Calu3 (cell line): ENCODE measurements at regions not wholly inside any gene's neighbourhood (a gene's known extent, or its start where the extent isn't known, plus 50 kb on each side); places are given as distances from the start of the nearest gene placed in this dataset.
A peak's percentile ranks its signal among the peaks of the same experiment; 100 is the strongest.

Source experiments
- BruUV-seq: library from RNA; stranded (reverse); fragments of 400-500 nt; replicated peaks from 2 replicates; lab custom pipeline; 2021; lab: Mats Ljungman, UMichigan
- CTCF ChIA-PET: fragments of 300-600 bp; sonication (Branson Sonifier 250); formaldehyde crosslinking; loops from one replicate; lab custom pipeline; 2022; ENCODE audit warnings: antibody characterized with exemption; lab: Charles Lee
- DNase-seq: peaks from one replicate; pipeline ENCODE4 v3.0.0; 2022
- H3K27ac Mint-ChIP-seq: one replicate; pipeline ENCODE4 v1.8.0; 2022; ENCODE audit warnings: mixed read lengths; ENCODE audit not compliant: unreplicated experiment
- H3K27me3 Mint-ChIP-seq: one replicate; pipeline ENCODE4 v1.8.0; 2022; ENCODE audit warnings: mixed read lengths; ENCODE audit not compliant: unreplicated experiment
- H3K36me3 Mint-ChIP-seq: one replicate; pipeline ENCODE4 v1.8.0; 2022; ENCODE audit warnings: mild to moderate bottlenecking, moderate library complexity, mixed read lengths; ENCODE audit not compliant: insufficient read depth, unreplicated experiment
- H3K4me1 Mint-ChIP-seq: one replicate; pipeline ENCODE4 v1.8.0; 2022; ENCODE audit warnings: mild to moderate bottlenecking, low read depth, mixed read lengths; ENCODE audit not compliant: unreplicated experiment
- H3K4me3 Mint-ChIP-seq: one replicate; pipeline ENCODE4 v1.8.0; 2022; ENCODE audit warnings: mild to moderate bottlenecking, low read depth, moderate library complexity, mixed read lengths; ENCODE audit not compliant: unreplicated experiment
- H3K9me3 Mint-ChIP-seq: one replicate; pipeline ENCODE4 v1.8.0; 2022; ENCODE audit warnings: low read depth, mixed read lengths; ENCODE audit not compliant: unreplicated experiment
- intact Hi-C: fragments of 100-400 bp; cut with micrococcal nuclease; formaldehyde crosslinking; loops from one replicate; pipeline ENCODE4 v1.10.0; 2022; ENCODE audit not compliant: unreplicated experiment
- TF ChIP-seq, protein P1 (sequence below): fragments of 200-600 bp; IDR thresholded peaks from one replicate; pipeline ENCODE4 v1.8.0; 2022; ENCODE audit warnings: antibody characterized with exemption; ENCODE audit not compliant: unreplicated experiment

DNA sequence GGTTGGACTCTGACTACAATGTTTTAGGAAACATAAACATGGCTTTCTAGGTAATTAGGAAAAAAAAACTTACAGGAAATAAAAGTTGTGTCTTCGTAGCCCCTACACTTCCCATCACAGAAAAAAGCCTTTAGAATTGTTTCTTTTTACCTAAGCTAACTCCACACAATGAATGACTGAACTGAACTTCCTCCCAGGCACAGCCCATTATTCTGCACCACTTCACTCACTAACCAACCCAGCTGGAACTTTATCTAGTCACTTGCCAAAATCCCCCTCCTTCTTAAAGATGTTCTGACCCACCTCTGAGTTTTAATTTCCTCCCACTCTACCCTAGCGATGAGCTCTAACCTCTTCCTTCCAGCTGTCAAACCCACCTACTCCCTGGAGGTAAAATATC, 91.7 kb upstream of the MEOX2 start:
- intact Hi-C loops, result no loop called here
- Mint-ChIP-seq H3K27ac (no peak overlapping the region), H3K36me3 (no peaks in the 10 kb centered on the region), H3K4me3 (no peak overlapping the region), H3K9me3 (no peaks in the 10 kb centered on the region), H3K27me3 (no peaks in the 10 kb centered on the region), H3K4me1 (peaks cover 10% of the 10 kb centered on the region)
- BruUV-seq, result no TSS peak
- TF ChIP-seq, protein P1, sequence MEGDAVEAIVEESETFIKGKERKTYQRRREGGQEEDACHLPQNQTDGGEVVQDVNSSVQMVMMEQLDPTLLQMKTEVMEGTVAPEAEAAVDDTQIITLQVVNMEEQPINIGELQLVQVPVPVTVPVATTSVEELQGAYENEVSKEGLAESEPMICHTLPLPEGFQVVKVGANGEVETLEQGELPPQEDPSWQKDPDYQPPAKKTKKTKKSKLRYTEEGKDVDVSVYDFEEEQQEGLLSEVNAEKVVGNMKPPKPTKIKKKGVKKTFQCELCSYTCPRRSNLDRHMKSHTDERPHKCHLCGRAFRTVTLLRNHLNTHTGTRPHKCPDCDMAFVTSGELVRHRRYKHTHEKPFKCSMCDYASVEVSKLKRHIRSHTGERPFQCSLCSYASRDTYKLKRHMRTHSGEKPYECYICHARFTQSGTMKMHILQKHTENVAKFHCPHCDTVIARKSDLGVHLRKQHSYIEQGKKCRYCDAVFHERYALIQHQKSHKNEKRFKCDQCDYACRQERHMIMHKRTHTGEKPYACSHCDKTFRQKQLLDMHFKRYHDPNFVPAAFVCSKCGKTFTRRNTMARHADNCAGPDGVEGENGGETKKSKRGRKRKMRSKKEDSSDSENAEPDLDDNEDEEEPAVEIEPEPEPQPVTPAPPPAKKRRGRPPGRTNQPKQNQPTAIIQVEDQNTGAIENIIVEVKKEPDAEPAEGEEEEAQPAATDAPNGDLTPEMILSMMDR, result no peak
- DNase-seq, result no peak
- CTCF ChIA-PET, result no interaction called here

GRCh38 chr7:15765753-15766152, 79.3 kb upstream of the MEOX2 start:
- H3K4me1 Mint-ChIP-seq, result peaks cover 25% of the 10 kb centered on the region
- CTCF ChIA-PET, result no interaction called here
- no TSS peak for BruUV-seq
- H3K9me3 Mint-ChIP-seq, result no peaks in the 10 kb centered on the region
- intact Hi-C loops, result loop anchor here (2.0 kb wide), 1 partner anchor 41 kb away; no protein-coding TSS in a partner anchor
- H3K27ac Mint-ChIP-seq, result no peak overlapping the region
- no peaks in the 10 kb centered on the region for H3K27me3 Mint-ChIP-seq
- no peak for DNase-seq
- H3K4me3 Mint-ChIP-seq, result no peak overlapping the region
- no peaks in the 10 kb centered on the region for H3K36me3 Mint-ChIP-seq
- TF ChIP-seq, protein P1, result no peak

GRCh38 chr7:15764851-15765382, 78.4 kb upstream of the MEOX2 start:
- TF ChIP-seq, protein P1, result no peak
- H3K9me3 Mint-ChIP-seq, result no peaks in the 10 kb centered on the region
- H3K27me3 Mint-ChIP-seq, result no peaks in the 10 kb centered on the region
- no TSS peak for BruUV-seq
- intact Hi-C loops, result loop anchor here (2.0 kb wide), 1 partner anchor 40 kb away; no protein-coding TSS in a partner anchor
- peak; percentile 28 for DNase-seq
- CTCF ChIA-PET, result no interaction called here
- no peak overlapping the region for H3K27ac Mint-ChIP-seq
- peaks cover 25% of the 10 kb centered on the region for H3K4me1 Mint-ChIP-seq
- H3K4me3 Mint-ChIP-seq, result no peak overlapping the region
- H3K36me3 Mint-ChIP-seq, result no peaks in the 10 kb centered on the region

DNA sequence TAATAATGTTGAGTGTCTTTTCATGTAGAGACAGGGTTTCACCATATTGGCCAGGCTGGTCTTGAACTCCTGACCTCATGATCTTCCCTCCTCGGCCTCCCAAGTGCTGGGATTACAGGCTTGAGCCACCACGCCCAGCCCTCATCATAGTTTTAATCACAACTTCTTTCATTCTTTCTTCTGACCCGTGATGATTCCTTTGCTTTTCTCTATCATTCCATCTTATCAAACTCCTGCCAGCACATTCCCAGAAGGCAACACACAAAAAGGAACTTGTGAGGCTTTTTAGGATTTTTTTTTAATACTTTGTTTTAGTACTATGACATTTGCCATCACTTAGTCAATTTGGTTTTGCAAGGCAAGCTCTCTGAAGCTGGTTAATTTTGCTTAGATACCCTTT, 77.5 kb upstream of the MEOX2 start:
- no TSS peak for BruUV-seq
- CTCF ChIA-PET, result no interaction called here
- Mint-ChIP-seq H3K4me3 (no peak overlapping the region), H3K27me3 (no peaks in the 10 kb centered on the region), H3K9me3 (no peaks in the 10 kb centered on the region), H3K4me1 (peaks cover 25% of the 10 kb centered on the region), H3K27ac (no peak overlapping the region), H3K36me3 (no peaks in the 10 kb centered on the region)
- DNase-seq, result no peak
- TF ChIP-seq, protein P1, result no peak
- intact Hi-C loops, result loop anchor here (2.0 kb wide), 1 partner anchor 39 kb away; no protein-coding TSS in a partner anchor
